ENCODE measurements at regions not wholly inside any gene's neighbourhood (a gene's known extent, or its start where the extent isn't known, plus 50 kb on each side); places are given as distances from the start of the nearest gene placed in this dataset.
"Not testable (repeated sequence)": the region's sequence is repeated elsewhere in the genome, so short reads cannot be mapped to it uniquely, and the experiment has no call there.

- not testable (repeated sequence) for TF ChIP-seq SP1 (IDR thresholded peaks at IDR 0.05); FOXM1 (IDR thresholded peaks at IDR 0.05; ENCODE audit: borderline replicate concordance); BHLHE40 (IDR thresholded peaks at IDR 0.05; ENCODE audit: borderline replicate concordance); ZNF384 (IDR thresholded peaks at IDR 0.05); ELF4 (IDR thresholded peaks at IDR 0.05); NFRKB (IDR thresholded peaks at IDR 0.05); FOXA1 (IDR thresholded peaks at IDR 0.05); CTBP1 (IDR thresholded peaks at IDR 0.05; ENCODE audit: borderline replicate concordance); FOXK2 (IDR thresholded peaks at IDR 0.05); SUZ12 (IDR thresholded peaks at IDR 0.05)
- TF ChIP-seq, protein P1, sequence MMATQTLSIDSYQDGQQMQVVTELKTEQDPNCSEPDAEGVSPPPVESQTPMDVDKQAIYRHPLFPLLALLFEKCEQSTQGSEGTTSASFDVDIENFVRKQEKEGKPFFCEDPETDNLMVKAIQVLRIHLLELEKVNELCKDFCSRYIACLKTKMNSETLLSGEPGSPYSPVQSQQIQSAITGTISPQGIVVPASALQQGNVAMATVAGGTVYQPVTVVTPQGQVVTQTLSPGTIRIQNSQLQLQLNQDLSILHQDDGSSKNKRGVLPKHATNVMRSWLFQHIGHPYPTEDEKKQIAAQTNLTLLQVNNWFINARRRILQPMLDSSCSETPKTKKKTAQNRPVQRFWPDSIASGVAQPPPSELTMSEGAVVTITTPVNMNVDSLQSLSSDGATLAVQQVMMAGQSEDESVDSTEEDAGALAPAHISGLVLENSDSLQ (IDR thresholded peaks at IDR 0.05), result not testable (repeated sequence)
Measured at GRCh38 chr6:109879081-109879480, 99.0 kb upstream of the GPR6 start.
